LHCN-M2 (cell line): ENCODE measurements at regions not wholly inside any gene's neighbourhood (a gene's known extent, or its start where the extent isn't known, plus 50 kb on each side); places are given as distances from the start of the nearest gene placed in this dataset.
A peak's percentile ranks its signal among the peaks of the same experiment; 100 is the strongest.
"Not testable (repeated sequence)": the region's sequence is repeated elsewhere in the genome, so short reads cannot be mapped to it uniquely, and the experiment has no call there.

ENCODE experiments used
- DNase-seq: peaks from one replicate; pipeline ENCODE4 v3.0.0-alpha.2; 2012; ENCODE audit warnings: low read depth

GRCh38 chr21:31609081-31609480, 50.4 kb upstream of the SOD1 start:
- peak; percentile 34 for DNase-seq

- DNase-seq, result no peak
Measured at GRCh38 chr21:31607791-31608190, 51.7 kb upstream of the SOD1 start.

- no peak for DNase-seq
Measured at GRCh38 chr21:31606081-31606874, 53.2 kb upstream of the SOD1 start.

- peak; percentile 52 for DNase-seq
Measured at GRCh38 chr21:31604591-31605190, 54.8 kb upstream of the SOD1 start.

GRCh38 chr21:31599563-31599962, 59.9 kb upstream of the SOD1 start:
- no peak for DNase-seq

GRCh38 chr21:31599013-31599412, 60.5 kb upstream of the SOD1 start:
- DNase-seq, result no peak

- DNase-seq, result no peak
Measured at GRCh38 chr21:31597683-31598082, 61.8 kb upstream of the SOD1 start.

GRCh38 chr21:31596055-31596454, 63.4 kb upstream of the SOD1 start:
- no peak for DNase-seq

GRCh38 chr21:31594726-31595125, 64.8 kb upstream of the SOD1 start:
- DNase-seq, result no peak

- DNase-seq, result no peak
Measured at GRCh38 chr21:31594279-31594678, 65.2 kb upstream of the SOD1 start.

GRCh38 chr21:31592963-31593560, 66.4 kb upstream of the SOD1 start:
- no peak for DNase-seq

GRCh38 chr21:31592516-31592915, 67.0 kb upstream of the SOD1 start:
- no peak for DNase-seq

- no peak for DNase-seq
Measured at GRCh38 chr21:31589820-31590219, 69.7 kb upstream of the SOD1 start.

GRCh38 chr21:31586118-31586517, 73.4 kb upstream of the SOD1 start:
- DNase-seq, result no peak

- not testable (repeated sequence) for DNase-seq
Measured at GRCh38 chr21:31583937-31584336, 75.6 kb upstream of the SOD1 start.

GRCh38 chr21:31583498-31583897, 76.0 kb upstream of the SOD1 start:
- no peak for DNase-seq

- peak; percentile 57 for DNase-seq
Measured at GRCh38 chr21:31580866-31581276, 78.6 kb upstream of the SOD1 start.

GRCh38 chr21:31577271-31577670, 82.2 kb upstream of the SOD1 start:
- DNase-seq, result no peak

GRCh38 chr21:31576428-31576827, 83.1 kb upstream of the SOD1 start:
- no peak for DNase-seq

- no peak for DNase-seq
Measured at GRCh38 chr21:31573217-31573616, 86.3 kb upstream of the SOD1 start.

GRCh38 chr21:31571879-31572278, 87.6 kb upstream of the SOD1 start:
- DNase-seq, result no peak

- no peak for DNase-seq
Measured at GRCh38 chr21:31570824-31571566, 88.5 kb upstream of the SOD1 start.
